Activated T-cell treated with anti-CD3 and anti-CD28 coated beads for 48 hours (primary cell): ENCODE measurements at regions not wholly inside any gene's neighbourhood (a gene's known extent, or its start where the extent isn't known, plus 50 kb on each side); places are given as distances from the start of the nearest gene placed in this dataset.
A peak's percentile ranks its signal among the peaks of the same experiment; 100 is the strongest.

ENCODE experiments used
- DNase-seq: peaks from one replicate; pipeline ENCODE4 v3.0.0-alpha.2; 2020; ENCODE audit warnings: low read depth

DNA sequence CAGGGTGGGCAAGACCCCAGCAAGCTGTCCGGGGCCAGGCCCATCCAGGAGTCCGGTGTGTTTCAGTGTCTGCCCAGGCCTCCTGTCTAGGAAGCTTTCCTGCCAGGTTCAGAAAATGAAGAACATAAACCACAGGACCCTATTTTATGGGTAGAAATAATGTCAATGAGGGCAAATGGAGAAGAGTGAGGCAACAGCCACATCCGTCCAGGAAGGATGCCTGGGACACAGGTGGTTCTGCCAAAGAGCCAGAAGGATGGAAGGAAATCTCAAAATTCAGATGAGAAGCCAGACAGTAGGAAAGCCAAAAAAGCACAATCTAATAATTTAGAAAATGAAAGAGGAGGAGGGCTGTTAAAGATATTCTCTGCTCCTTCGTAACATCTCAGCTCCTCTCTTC, 262.3 kb downstream of the AUH start:
- no peak for DNase-seq

DNA sequence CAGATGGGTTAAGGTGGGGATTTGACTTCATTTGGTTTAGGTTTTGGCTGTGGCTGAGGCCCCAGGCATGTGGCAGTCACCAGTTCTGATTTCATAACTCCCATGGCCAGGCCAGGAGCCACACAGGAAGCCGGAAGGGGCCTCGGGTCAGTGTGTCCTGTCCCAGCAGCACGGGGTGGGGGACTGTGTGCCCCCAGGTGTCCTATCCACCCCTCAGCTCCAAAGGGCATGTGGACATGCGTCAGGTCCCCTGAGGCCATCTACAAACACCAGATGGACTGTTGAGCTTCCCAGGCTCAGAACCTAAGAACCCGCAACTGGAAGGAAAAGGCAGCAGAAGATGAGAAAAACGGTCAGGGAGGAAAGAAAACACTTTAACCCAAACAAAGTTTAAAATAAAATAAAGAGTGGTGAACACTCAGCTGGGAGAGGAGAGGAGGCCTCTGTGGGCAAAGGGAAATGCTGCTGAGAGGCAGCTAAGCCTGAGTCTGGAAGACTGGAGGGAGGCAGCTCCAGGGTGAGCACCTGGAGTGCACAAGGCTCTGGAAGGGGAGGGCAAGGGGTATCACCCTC, 260.8 kb downstream of the AUH start:
- DNase-seq = no peak

DNA sequence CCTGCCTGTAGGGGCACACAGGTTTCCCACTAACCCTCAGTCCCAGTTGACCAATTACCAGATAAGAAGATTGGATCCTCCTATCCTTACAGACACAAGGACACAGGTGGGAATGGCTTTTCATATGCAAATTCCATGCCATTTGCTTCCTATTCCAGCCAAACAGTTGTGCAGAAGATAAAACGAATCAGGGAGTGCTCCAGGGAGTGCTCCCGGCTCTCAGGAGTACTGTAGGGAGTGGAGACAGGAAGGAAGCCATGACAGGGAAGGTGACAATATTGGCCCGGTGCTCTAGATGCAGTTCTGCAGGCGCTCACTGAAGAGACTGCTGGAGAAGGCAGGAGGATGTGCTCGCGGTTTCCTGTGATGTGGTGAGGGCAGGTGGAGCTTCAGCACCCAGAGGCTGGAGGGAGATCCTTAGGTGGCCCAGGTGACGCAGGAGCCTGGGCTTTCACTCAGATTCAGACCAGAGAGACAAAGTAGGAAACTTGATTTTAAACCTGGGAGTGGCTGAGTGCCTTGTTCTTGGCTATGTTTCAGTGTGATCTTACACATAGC, 260.0 kb downstream of the AUH start:
- peak; percentile 77 for DNase-seq

DNA sequence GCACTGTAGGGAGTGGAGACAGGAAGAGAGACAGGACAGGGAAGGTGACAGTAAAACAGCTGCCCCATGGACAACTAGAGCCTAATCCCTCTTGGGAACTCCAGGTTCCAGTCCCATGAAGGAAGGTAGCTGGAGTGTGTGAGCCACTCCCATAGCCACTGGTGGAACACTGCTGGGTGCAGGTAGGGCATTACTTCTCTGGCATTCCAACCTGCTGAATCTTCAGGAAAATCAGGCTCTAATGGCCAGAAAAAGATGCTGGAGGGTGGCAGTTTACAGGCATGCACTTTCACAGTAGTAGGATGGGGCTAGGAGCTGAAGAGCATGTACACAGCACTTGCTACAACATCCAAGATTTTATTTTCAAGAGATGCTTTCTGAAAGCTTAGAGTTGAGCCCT, 259.4 kb downstream of the AUH start:
- DNase-seq = no peak

DNA sequence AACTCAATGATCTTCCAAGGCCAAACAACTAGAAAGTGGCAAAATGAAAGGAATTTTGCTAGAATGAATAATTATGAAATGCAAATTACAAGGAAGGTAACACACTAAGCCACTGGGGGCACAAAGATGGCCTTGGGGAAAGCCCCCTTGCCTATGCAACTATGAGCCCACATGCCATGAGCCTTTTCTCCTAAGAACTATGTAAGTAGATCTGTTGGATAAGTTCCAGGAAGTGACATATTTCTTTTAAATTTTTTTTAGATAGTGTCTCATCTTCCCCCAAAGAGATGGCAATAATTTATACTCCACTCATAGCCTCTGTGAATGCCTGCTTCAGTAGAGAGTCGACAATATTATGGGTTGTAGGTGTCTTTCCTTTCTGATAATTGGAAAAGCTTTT, 257.8 kb downstream of the AUH start:
- DNase-seq = no peak

DNA sequence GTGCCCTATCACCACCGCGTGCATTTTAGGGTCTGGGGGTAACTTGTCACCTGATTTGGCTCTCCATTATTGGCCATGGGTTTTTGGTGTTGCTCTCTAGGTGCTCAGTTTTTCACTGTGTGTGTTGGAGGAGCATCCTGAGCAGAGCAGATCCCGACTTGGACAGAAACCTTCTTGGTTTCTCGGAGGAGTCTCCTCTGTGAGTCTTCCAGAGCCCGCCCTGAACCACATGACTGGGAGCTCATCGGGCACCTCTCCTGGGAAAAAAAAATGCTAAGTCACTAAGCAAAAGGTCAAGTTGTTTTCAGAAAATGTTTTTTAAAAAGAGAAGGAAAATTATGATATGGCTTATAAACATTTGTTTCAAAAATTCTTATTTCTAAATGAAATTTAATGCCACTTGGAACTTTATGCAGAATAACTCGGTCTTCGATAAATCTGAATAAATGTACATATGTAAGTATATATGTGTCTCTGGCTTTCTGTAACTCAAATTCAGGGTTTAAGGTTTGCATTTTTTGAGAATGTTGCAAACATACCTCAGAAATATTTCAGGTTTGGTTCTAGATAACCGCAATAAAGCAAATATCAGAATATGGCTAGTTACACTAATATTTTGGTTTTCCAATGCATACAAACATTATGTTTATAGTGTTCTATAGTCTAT, 255.2 kb downstream of the AUH start:
- no peak for DNase-seq

DNA sequence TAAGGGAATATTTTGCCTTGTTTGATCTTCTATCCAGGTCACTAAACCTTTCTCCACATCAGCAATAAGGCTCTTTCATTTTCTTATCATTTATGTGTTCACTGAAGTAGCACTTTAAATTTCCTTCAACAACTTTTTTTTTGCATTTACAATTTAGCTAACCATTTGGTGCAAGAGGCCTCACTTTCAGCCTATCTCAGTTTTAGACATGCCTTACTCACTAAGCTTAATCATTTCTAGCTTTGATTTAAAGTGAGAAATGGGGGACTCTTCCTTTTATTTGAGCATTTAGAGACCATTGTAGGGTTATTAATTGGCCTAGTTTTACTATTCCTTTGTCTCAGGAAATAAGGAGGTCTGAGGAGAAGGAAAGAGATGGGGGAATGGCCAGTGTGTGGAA, 250.5 kb downstream of the AUH start:
- DNase-seq = no peak

DNA sequence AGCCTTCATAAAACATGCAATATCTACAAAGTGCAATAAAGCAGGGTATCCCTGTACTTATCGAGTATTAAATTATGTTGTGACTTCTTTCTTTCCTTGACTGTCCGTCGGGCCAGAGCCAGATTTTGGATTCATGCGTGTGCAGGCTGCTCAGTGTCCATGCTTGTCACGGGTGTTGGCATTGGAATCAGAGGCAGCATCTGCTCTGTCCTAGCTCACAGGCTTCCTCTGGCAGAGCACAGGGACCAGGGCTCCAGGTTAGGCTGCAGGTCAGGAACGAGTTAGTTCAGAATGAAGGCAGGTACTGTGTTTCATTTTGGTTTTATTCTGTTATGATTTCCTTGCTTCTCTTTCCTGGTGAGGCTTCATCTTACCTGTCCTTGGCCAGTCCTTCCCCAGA, 249.8 kb downstream of the AUH start:
- no peak for DNase-seq

DNA sequence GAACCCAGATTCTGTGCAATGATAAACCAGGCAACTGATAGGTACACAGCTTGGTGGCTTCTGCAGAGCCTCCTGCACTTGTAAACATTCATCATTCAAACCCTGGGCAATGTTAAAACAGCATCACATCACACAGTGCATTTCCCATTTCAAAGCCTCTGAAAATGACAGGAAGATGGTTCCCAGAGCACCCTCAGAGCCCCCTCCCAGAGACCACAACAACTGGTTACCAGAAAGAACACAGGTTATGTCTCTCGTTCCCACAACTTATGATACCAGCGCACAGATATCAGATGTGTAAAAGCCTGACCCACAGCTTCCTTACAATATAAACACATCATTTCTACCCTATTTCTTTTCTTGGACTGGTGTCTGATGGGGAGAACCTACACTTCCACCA, 248.7 kb downstream of the AUH start:
- no peak for DNase-seq

DNA sequence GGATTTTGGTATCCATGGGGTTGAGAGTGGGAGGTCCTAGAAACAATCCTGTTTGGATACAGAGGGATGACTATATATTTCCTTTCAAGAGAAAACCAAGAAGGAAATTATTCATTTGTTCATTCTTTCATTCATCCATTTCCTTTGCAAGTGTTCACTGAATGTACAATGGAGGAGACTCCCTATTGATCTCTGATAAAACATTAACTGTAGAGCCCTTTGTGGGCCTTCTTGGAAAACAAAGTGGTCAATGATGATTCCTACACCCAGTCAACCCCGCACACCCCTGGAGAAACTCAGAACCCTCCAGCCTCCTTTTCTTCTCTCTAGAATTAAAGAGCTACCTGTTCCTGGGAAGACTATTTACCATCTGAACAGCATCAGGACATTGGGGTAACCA, 247.3 kb downstream of the AUH start:
- DNase-seq = no peak

DNA sequence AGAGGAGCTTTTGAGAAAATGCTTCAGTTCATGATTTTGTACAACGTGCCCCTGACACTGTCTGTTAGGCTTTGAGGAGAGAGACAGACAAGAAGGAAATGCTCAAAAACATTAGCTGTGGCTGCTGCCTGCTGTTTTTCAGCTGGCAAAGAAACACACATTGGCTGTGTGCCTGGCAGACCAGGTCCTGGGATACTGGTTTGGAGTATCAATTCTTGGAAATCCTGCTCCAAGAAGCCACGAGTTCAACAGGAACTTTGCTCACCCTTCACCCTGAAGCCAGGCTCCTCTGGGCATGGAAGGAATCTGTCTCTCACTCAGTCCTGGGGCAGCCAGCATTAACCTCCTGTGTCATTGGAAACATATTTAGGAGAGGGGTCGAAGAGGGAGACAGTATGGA, 245.5 kb downstream of the AUH start:
- no peak for DNase-seq

DNA sequence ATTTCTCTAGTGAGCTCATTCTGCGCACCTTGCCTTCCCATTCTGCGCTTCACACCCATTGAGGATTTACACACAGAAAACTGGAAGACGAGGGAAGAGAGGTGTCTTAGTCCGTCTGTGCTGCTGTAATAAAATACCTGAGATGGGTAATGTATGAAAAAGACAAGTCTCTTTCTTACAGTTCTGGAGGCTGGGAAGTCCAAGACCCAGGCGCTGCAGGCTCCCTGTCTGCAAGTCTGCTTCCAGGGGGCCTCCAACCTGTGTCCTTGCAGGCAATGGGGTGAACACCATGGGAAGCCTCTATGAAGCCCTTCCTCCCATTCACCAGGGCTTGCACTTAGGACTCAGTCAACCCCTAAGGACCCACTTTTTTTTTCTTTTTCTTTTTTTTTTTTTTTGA, 245.0 kb downstream of the AUH start:
- DNase-seq = no peak

DNA sequence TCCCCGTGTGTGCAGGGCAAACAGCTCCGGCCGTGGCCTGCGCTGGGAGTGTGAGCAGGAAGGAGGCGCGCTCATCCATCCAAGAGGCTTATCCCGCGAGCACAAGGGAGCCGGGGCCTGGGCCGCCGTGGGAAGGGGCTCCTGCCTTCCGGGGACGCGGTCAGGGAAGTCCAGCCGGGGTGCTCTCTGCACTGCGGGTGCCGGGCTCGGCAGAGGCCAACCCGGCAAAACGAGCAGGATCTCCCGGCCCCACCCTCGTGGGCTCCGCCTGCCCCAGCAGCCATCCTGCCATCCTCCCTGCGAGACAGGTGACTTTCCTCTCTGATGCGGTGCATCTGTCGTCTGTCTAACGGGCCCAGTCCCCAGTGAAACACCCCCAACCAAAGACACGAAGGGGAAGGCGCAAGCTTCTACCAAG, 244.2 kb downstream of the AUH start:
- DNase-seq = no peak

DNA sequence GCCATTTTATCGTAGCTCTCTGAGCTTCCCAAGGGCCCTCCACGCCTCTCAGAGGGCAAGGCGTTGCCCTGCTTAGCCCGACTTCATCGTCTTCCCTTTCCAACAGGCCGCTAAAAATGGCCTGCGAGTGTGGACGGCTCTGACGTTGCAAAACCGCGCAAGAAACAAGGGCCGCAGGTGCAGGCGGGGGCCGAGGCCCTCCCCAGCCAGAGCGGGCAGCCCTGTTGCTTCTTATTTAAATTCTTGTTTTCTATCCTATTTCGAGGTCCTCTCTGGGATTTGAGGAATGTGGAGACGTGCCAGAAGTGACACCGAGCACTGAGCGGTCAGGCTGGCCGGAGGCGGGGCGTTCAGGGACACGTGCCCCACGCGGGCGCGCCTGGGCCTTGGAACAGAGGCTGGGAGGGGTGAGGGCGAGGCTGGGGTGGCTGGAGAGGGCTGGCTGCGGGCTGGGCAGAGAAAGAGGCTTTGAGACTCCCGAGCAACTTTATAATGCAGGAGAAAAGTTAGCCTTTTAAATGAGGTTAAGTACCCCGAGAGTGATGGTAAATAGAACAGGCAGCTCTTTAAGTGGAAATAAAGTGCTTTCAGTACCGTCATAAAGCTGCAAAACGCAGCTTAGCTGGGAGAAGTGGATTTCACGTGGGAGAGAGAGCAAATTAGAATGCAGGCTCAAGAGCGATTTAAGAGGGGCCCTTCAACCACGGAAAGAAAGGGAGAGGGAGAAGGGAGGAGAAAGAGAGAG, 243.6 kb downstream of the AUH start:
- no peak for DNase-seq

DNA sequence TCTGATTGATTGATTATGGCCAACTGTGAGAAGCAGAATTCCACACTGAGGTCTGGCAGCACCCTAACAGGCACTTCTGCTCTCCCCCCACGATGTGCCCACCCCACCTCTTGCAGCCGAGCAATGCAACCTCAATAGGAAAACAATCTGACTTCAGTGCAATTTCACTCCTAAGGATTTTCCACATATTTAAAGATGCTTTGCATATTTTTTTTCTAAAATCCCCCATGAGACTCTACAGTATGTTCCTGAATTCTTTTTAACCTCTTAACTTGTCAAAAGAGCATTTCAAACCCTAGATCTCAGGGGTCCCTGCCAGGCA, 243.1 kb downstream of the AUH start:
- DNase-seq = no peak

DNA sequence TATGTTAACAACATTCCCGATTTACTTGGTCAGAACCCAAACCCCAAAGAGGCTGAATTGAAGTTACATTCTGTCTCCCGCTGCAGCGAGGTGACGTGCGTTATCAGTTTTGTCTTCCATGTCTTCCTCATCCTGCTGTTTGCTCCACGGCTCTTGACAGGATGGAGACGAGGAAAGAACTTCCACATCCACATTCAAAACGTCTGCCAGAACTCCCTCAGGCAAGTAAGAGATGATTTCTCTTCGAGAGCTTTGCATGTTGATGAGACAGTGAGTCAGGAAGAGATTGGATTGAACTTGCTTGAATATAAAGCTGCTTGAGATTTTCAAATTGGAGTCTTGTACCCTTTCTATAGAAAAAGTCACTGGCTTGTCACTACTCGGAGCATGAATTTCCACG, 242.6 kb downstream of the AUH start:
- DNase-seq = no peak

DNA sequence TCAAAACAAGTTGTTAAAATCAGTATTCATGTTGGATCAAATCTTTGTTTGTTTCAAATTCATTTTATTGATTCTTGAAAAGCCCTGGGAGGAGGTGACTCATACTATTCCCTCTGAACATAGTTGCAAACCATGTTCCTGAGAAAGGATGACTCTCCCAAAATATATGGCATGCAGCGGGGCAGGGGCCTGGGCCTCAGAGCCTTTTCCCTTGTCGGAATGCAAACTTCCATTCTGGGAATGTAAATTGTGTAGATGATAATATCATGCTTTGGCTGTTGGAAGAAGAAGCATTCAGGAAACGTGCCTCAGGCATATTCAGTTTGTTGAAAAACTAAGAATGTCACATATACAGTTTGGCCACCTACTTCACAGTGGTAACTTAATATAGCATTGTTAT, 242.0 kb downstream of the AUH start:
- no peak for DNase-seq

DNA sequence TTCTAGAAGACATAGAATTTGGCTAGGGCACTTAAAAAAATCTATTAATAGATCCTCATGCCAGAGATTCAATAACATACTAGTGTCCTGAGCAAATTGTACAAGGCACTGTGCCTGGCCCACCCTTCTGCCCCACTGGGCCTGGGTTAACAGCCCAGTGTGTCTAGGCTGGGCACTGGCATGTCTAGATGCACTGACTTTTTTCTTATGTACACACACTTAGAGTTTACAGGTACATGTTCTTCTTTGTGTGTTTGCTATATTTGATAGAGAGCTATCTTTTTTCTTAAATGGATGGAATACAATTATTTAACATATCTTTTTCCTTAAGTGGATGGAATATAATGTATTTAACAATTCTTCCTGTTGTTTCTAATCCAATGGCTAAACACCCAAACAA, 241.5 kb downstream of the AUH start:
- no peak for DNase-seq

DNA sequence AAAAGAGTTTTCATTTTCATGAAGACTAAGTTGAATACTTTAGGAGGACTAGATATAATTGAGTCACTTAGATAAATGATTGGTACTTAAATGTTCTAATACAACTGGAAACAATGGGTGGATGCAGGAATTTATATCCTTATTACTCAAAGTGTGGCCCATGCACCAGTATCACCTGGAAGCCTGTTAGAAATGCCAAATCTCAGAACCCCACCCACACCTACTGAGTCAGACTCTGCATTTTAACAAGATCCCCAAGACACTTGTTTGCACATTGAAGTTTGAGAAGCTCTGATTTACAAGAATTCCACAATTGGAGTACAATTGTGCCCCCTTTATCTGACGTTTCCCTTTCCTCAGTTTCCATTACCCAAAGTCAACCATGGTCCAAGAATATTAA, 239.0 kb downstream of the AUH start:
- no peak for DNase-seq

DNA sequence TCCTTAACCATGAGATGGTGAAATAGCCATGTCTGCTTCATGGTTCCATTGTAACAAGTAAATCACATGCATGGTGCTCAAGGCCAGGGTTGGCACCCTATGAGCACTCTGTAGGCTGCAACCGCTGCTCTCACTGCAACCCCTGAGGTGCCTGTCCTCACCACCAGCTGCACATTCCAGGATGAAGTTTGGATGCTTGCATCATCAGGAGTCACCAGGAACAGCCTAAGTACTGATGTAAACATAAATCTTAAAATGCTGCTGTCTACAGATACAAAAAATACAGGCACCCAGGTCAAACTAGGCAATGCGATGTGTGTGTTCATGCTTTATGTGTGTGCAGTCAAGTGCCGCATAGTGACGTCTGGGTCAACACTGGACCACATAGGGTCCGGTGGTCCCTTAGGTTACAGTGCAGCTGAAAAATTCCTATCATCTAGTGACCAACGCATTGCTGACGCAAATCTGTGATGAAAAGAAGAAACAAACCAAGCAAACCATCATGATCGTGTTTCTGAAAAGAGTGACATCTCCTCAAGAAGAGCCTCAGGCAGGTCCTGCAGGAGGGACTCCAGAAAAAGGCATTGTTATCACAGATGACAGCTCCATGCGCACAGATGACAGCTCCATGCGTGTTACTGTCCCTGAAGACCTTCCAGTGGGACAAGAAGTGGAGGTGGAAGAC, 234.8 kb downstream of the AUH start:
- DNase-seq = no peak

DNA sequence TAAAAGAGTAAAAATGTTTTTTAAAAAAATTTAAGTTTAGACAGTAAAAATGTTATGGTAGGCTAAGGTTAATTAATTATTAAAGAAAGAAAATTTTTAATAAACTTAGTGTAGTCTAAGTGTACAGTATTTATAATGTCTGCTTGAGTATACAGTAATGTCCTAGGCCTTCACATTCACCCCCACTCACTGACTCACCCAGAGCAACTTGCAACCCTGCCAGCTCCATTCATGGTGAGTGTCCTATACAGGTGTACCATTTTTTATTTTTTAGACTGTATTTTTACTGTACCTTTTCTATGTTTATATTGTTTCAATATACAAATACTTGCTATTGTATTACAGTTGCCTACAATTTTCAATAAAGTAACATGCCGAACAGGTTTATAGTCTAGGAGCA, 234.1 kb downstream of the AUH start:
- DNase-seq = no peak

DNA sequence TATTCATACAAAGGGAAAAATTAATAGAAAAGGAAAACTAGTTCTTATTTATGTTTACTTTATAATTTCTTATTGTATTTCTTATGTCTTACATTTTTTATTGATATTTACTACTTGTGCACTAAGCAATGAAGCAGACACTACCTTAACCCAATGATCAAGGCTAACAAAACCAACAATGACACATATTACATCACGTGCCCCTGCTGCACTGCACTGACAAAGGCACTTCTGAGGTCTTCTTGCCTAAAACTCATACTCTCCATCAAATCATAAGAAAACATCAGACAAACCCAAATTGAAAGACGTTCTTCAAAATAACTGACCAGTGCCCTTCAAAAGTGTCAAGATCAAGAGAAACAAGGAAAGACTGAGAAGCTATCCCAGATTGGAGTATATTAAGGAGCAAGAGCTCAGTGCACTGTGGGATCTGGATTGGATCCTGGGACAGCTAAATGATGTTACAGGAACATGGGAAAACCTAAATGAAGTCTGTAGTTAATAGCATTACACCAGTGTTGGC, 230.9 kb downstream of the AUH start:
- DNase-seq = no peak

DNA sequence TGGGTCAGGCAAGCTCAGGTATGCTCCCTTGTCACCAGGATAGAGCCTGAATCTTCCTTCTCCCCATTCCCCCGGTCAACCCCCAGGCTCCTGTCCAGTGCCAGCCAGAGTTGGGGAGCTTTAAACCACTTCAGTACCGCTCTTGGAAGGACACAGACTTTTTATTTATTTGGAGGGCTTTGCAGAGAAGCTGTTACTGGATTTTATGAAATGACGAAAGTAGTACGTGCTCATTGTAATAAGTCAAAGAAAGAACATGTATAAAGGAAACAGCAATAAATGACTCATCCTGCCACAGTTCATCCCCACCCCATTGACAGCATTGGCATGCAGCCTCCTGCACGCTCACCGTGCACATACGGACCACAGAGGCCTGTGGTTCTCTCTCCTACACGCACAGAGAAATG, 230.3 kb downstream of the AUH start:
- DNase-seq = peak; percentile 75
